Spleen (tissue), 7 donors: ENCODE measurements at regions not wholly inside any gene's neighbourhood (a gene's known extent, or its start where the extent isn't known, plus 50 kb on each side); places are given as distances from the start of the nearest gene placed in this dataset.

Experiments
- CTCF ChIP-seq, 11 experiments: fragments of 200-600 bp in 7 of 11; fragments of 450-650 bp in 4 of 11; sonication (generic) in 4 of 11; IDR thresholded peaks in 8 of 11; conservative IDR thresholded peaks in 3 of 11; 1 replicate in 7 of 11; 2 replicates in 4 of 11; pipeline versions ENCODE4 v1.4.0 to v1.8.0; 2016 to 2021; ENCODE audit warnings: antibody characterized with exemption in 11 of 11, inconsistent platforms in 4 of 11, mild to moderate bottlenecking in 1 of 11
- POLR2A ChIP-seq, 3 donors: fragments of 450-650 bp; IDR thresholded peaks; one replicate each; pipeline ENCODE4 v1.5.1; 2017; ENCODE audit warnings: antibody characterized with exemption in 3 of 3, mild to moderate bottlenecking in 1 of 3
- POLR2AphosphoS5 ChIP-seq, 3 donors: sonication (generic); formaldehyde crosslinking; IDR thresholded peaks; one replicate each; pipeline ENCODE4 v1.5.1; 2017; ENCODE audit warnings: antibody characterized with exemption in 3 of 3
- donor health status: DM: no; HTN: no; CAD: no; lungs with moderate emphysema.
- donor health status: DM: no; HTN: no; CAD: no.
- donor health status: DM: no; HTN: no; CAD: no.

- TF ChIP-seq CTCF (IDR thresholded peaks at IDR 0.05 in 8 of 11, conservative IDR thresholded peaks at IDR 0.05 in 3 of 11) (no peak), POLR2A (IDR thresholded peaks at IDR 0.05) (no peak), POLR2AphosphoS5 (IDR thresholded peaks at IDR 0.05) (no peak)
These were observed 175.2 kb upstream of the CITED2 start for GRCh38 chr6:139549561-139550070.
